ENCODE measurements at regions not wholly inside any gene's neighbourhood (a gene's known extent, or its start where the extent isn't known, plus 50 kb on each side); places are given as distances from the start of the nearest gene placed in this dataset.

DNA sequence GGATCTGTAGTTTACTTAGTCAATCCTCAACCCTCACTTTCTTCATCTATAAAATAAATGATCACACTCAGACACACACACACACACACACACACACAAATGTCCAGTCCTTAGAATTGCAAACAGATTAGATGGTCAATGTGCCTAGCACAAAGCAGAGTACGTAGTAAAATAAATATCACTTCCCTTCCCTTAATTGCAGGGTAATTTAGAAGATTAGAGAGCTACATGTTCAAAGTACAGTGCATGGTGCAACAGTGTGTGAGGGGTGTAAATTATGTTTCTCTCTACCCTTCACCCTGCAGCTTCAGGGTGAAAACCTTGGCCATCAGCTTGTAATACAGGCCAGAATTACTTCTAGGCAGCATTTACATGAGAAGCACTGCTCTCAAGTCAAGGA lies 187.0 kb upstream of the GHITM start:
- CTCF ChIA-PET = no interaction called here
- TF ChIP-seq, protein P1, sequence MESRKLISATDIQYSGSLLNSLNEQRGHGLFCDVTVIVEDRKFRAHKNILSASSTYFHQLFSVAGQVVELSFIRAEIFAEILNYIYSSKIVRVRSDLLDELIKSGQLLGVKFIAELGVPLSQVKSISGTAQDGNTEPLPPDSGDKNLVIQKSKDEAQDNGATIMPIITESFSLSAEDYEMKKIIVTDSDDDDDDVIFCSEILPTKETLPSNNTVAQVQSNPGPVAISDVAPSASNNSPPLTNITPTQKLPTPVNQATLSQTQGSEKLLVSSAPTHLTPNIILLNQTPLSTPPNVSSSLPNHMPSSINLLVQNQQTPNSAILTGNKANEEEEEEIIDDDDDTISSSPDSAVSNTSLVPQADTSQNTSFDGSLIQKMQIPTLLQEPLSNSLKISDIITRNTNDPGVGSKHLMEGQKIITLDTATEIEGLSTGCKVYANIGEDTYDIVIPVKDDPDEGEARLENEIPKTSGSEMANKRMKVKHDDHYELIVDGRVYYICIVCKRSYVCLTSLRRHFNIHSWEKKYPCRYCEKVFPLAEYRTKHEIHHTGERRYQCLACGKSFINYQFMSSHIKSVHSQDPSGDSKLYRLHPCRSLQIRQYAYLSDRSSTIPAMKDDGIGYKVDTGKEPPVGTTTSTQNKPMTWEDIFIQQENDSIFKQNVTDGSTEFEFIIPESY (IDR thresholded peaks at IDR 0.05; ENCODE audit: extremely low read depth, insufficient replicate concordance, low read length) = no peak
- TF ChIP-seq JUND (IDR thresholded peaks at IDR 0.05) (no peak), SRF (IDR thresholded peaks at IDR 0.05; ENCODE audit: low read depth) (no peak), SIN3A (IDR thresholded peaks at IDR 0.05; ENCODE audit: low read depth) (no peak), RAD21 (IDR thresholded peaks at IDR 0.05; ENCODE audit: low read depth) (no peak), EZH2phosphoT487 (IDR thresholded peaks at IDR 0.05; ENCODE audit: borderline replicate concordance) (no peak), ELF1 (IDR thresholded peaks at IDR 0.05; ENCODE audit: borderline replicate concordance, low read depth) (no peak), POLR2AphosphoS5 (IDR thresholded peaks at IDR 0.05; ENCODE audit: low read depth, low read length) (no peak), TCF7L2 (IDR thresholded peaks at IDR 0.05; ENCODE audit: borderline replicate concordance, extremely low read depth, insufficient read depth, insufficient read length) (no peak), EGR1 (IDR thresholded peaks at IDR 0.05; ENCODE audit: low read depth) (no peak)
- TF ChIP-seq, protein P2, sequence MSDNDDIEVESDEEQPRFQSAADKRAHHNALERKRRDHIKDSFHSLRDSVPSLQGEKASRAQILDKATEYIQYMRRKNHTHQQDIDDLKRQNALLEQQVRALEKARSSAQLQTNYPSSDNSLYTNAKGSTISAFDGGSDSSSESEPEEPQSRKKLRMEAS (IDR thresholded peaks at IDR 0.05) = no peak
- H3K9me2 ChIP-seq (ENCODE audit: insufficient read depth) = no peaks in the 10 kb centered on the region
- no peak overlapping the region for H3K4me3 ChIP-seq (replicated peaks in 1 of 2; ENCODE audit: low read depth in 1 of 2, low read length in 2 of 2)
- H3K27me3 ChIP-seq (ENCODE audit: insufficient read depth, low read length) = peaks cover 12% of the 10 kb centered on the region
- no peaks in the 10 kb centered on the region for H4K20me1 ChIP-seq (ENCODE audit: insufficient read depth)
- DNase-seq (ENCODE audit: low read depth, low spot score) (no peak), ATAC-seq (no peak)
- no TSS peak for BruUV-seq (replicated peaks)
- no peak overlapping the region for H2AFZ ChIP-seq (ENCODE audit: low read depth, low read length, poor library complexity, severe bottlenecking)
- no peak overlapping the region for H3K27ac ChIP-seq (ENCODE audit: low read depth, low read length)
- H3K36me3 ChIP-seq (ENCODE audit: control insufficient read depth in 1 of 2, insufficient read depth in 2 of 2, low read length in 2 of 2) = no peaks in the 10 kb centered on the region
- RAD21 ChIA-PET (ENCODE audit: low non-redundant PET in 1 of 2, low total read pairs in 2 of 2, uncharacterized antibody in 2 of 2, unreplicated experiment in 2 of 2) = no interaction called here
- H3K9me3 ChIP-seq (ENCODE audit: control insufficient read depth in 1 of 2, insufficient read depth in 1 of 2, low read depth in 1 of 2, low read length in 2 of 2) = no peaks in the 10 kb centered on the region
- POLR2A ChIA-PET = no interaction called here
- intact Hi-C loops (cut with micrococcal nuclease) = no loop called here
- no peaks in the 10 kb centered on the region for H3K79me2 ChIP-seq (ENCODE audit: insufficient read depth, low read length)
- H3K9ac ChIP-seq (ENCODE audit: low read length) = no peak overlapping the region
- no peaks in the 10 kb centered on the region for H3K4me1 ChIP-seq (ENCODE audit: control insufficient read depth in 1 of 2, insufficient read depth in 2 of 2, low read length in 2 of 2)
- H3K4me2 ChIP-seq (ENCODE audit: low read length) = no peak overlapping the region

Measured in HCT116 (cell line).